Tibial nerve (tissue), 4 donors: ENCODE measurements at regions not wholly inside any gene's neighbourhood (a gene's known extent, or its start where the extent isn't known, plus 50 kb on each side); places are given as distances from the start of the nearest gene placed in this dataset.

Experiments
- DNase-seq, 2 donors: peaks; one replicate each; pipeline ENCODE4 v3.0.0-alpha.2; 2019; ENCODE audit warnings: low spot score in 2 of 2
- H3K27ac ChIP-seq, 4 donors: fragments of 200-600 bp; sonication (generic) in 3 of 4; one replicate each; pipeline ENCODE4 v1.5.1; 2017 to 2019; ENCODE audit warnings: mild to moderate bottlenecking in 1 of 4
- H3K27me3 ChIP-seq, 2 donors: fragments of 200-600 bp; sonication (generic) in 1 of 2; one replicate each; pipeline versions ENCODE4 v1.5.1 to v1.6.0; 2017 to 2019
- H3K36me3 ChIP-seq, 3 donors: fragments of 200-600 bp; sonication (generic); one replicate each; pipeline ENCODE4 v1.5.1; 2018 to 2019
- H3K4me1 ChIP-seq, 4 donors: fragments of 200-600 bp; sonication (generic) in 3 of 4; one replicate each; pipeline ENCODE4 v1.5.1; 2017 to 2019
- H3K4me3 ChIP-seq, 4 donors: fragments of 200-600 bp; sonication (generic) in 3 of 4; one replicate each; pipeline ENCODE4 v1.5.1; 2017 to 2019; ENCODE audit warnings: mild to moderate bottlenecking in 1 of 4, moderate library complexity in 1 of 4
- H3K9me3 ChIP-seq, 4 donors: fragments of 200-600 bp; sonication (generic) in 3 of 4; one replicate each; pipeline ENCODE4 v1.5.1; 2017 to 2019
- EP300 ChIP-seq, 2 donors: sonication (generic); formaldehyde crosslinking; IDR thresholded peaks; one replicate each; pipeline ENCODE4 v1.6.1; 2017; ENCODE audit warnings: antibody characterized with exemption in 2 of 2, mild to moderate bottlenecking in 1 of 2
- POLR2A ChIP-seq, 2 donors: fragments of 450-650 bp; IDR thresholded peaks; one replicate each; pipeline ENCODE4 v1.6.1; 2017; ENCODE audit warnings: antibody characterized with exemption in 2 of 2, mild to moderate bottlenecking in 2 of 2, moderate library complexity in 2 of 2
- WGBS, 2 donors: methylation state at CpG; one replicate each; pipeline ENCODE4 v1.1.5; 2018; 5-methylcytosine and 5-hydroxymethylcytosine counted together
- TF ChIP-seq, protein P1 (sequence below), 5 experiments: fragments of 200-600 bp in 3 of 5; fragments of 450-650 bp in 2 of 5; sonication (generic) in 3 of 5; IDR thresholded peaks; one replicate each; pipeline ENCODE4 v1.5.1; 2016 to 2019; ENCODE audit warnings: antibody characterized with exemption in 5 of 5, mild to moderate bottlenecking in 3 of 5, moderate library complexity in 2 of 5

DNA sequence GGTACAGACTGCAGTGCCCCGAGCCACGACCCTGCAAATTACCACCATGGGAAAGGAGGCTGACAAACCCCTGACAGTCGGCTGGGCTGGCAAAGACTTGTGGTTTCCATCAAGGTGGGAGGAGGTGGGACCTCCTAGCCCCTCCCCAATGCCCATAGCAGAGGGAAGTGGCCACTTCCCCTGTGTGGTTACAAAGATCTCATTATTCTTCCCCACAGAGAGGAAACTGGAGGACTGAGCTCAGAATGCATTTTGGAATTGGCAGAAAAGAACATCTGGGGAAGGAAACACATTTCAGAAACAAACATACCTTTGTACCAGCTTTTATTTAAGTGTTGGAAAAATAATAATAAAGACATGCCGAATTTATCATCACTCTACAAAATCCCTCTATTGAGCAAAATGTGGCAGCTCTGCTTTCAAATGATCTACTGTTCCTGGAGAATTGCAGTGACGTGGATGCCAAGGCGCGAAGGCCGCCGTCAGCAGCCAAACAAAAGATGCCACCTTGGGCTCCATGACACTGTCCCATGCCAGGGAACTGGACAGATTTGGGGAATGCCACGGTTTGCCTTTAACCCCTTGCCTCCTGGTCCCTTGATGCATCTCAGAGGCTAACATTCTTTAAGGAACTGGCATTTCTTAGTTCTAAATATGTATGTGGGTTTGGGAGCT is 169.6 kb downstream of the CRYBB2 start:
- TF ChIP-seq, protein P1, sequence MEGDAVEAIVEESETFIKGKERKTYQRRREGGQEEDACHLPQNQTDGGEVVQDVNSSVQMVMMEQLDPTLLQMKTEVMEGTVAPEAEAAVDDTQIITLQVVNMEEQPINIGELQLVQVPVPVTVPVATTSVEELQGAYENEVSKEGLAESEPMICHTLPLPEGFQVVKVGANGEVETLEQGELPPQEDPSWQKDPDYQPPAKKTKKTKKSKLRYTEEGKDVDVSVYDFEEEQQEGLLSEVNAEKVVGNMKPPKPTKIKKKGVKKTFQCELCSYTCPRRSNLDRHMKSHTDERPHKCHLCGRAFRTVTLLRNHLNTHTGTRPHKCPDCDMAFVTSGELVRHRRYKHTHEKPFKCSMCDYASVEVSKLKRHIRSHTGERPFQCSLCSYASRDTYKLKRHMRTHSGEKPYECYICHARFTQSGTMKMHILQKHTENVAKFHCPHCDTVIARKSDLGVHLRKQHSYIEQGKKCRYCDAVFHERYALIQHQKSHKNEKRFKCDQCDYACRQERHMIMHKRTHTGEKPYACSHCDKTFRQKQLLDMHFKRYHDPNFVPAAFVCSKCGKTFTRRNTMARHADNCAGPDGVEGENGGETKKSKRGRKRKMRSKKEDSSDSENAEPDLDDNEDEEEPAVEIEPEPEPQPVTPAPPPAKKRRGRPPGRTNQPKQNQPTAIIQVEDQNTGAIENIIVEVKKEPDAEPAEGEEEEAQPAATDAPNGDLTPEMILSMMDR (IDR thresholded peaks at IDR 0.05) = no peak
- TF ChIP-seq EP300 (IDR thresholded peaks at IDR 0.05) (no peak), POLR2A (IDR thresholded peaks at IDR 0.05) (no peak)
- peaks cover 0 to 36% (median 15%) of the 10 kb centered on the region in 4 donors for H3K4me1 ChIP-seq
- no peak overlapping the region for H3K4me3 ChIP-seq
- no peaks in the 10 kb centered on the region for H3K36me3 ChIP-seq
- no peaks in the 10 kb centered on the region for H3K9me3 ChIP-seq
- no peak for DNase-seq
- H3K27ac ChIP-seq = no peak overlapping the region
- no peaks in the 10 kb centered on the region for H3K27me3 ChIP-seq
- 37 to 48% methylated on average over 10 of the region's 10 CpGs for WGBS, 2 donors

DNA sequence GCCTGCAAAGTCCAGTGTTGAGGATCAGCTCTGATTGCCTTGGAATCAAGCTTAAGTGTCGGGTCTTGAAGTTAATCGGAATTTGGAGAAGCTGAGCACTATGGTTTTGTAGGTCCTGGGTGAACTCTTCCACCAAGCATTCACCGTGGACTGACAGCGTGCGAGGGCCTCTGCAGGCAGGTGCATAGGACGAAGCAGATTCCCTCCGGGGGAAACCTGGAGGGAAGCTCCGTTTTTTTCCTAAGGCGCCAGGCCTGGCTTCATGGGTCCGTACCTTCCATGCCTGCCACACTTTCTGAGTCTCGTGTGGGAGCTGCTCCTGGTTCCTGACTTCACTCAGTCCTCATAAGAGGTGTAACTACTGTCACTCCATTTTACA is 170.1 kb downstream of the CRYBB2 start:
- WGBS, 2 donors = 81 to 90% methylated on average over 11 of the region's 11 CpGs
- no peaks in the 10 kb centered on the region for H3K9me3 ChIP-seq
- H3K36me3 ChIP-seq = no peaks in the 10 kb centered on the region
- peaks cover 0 to 32% (median 15%) of the 10 kb centered on the region in 4 donors for H3K4me1 ChIP-seq
- no peak overlapping the region for H3K27ac ChIP-seq
- no peak overlapping the region for H3K4me3 ChIP-seq
- no peaks in the 10 kb centered on the region for H3K27me3 ChIP-seq
- DNase-seq = no peak
- TF ChIP-seq EP300 (IDR thresholded peaks at IDR 0.05) (no peak), POLR2A (IDR thresholded peaks at IDR 0.05) (no peak)
- TF ChIP-seq, protein P1 (IDR thresholded peaks at IDR 0.05) = no peak

DNA sequence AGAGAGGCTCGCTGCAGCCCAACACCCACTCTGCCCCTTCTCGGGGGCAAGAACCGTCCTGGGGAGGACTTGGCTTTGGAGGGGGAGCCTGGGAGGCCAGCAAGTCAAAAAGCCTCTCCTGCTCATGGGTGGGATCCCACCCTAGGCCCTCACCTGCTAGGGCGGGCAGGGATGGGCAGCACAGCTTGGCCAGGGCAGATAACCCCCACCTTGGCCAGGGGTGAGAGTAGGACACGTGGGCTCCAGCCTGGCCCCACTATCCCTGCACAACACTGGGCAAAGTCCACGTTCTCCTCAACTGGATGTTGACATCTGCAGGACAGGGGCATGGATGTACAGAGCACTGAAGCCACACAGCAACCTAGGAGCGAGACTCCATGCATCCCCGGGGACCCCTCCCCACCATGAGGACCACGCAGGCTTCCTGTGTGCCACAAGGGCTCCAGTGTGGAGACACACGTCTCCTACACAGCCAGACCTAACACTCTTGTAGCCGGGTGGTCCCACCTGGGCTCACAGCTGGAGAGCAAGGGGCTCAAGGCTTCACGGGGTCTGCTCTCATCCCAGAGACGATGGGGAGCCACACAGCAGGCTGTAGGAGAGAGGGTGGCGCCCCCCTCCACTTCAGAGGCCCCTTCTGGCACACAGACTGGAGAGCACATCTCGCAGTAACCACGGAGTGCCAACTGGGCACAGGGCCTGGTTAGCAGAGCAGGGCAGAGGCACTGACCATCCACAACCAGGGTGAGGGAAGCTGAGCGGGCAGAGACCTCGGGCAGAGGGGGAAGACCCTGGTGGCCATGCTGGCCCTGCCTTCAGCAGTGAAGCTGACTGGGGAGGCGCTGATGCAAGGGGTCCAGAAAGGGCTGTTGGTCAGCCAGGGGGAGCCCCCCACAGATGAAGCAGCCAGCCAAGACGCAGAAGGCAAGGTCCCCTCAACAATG is 171.1 kb downstream of the CRYBB2 start:
- no peaks in the 10 kb centered on the region for H3K9me3 ChIP-seq
- no peak overlapping the region for H3K27ac ChIP-seq
- TF ChIP-seq, protein P1 (IDR thresholded peaks at IDR 0.05) = no peak
- TF ChIP-seq POLR2A (IDR thresholded peaks at IDR 0.05) = no peak
- TF ChIP-seq EP300 (IDR thresholded peaks at IDR 0.05) = no peak
- no peaks in the 10 kb centered on the region for H3K36me3 ChIP-seq
- no peak overlapping the region for H3K4me3 ChIP-seq
- 85 to 86% methylated on average over 13 to 18 of the region's 20 CpGs for WGBS, 2 donors
- no peak for DNase-seq
- no peaks in the 10 kb centered on the region for H3K27me3 ChIP-seq
- H3K4me1 ChIP-seq = peaks cover 0 to 32% (median 15%) of the 10 kb centered on the region in 4 donors

DNA sequence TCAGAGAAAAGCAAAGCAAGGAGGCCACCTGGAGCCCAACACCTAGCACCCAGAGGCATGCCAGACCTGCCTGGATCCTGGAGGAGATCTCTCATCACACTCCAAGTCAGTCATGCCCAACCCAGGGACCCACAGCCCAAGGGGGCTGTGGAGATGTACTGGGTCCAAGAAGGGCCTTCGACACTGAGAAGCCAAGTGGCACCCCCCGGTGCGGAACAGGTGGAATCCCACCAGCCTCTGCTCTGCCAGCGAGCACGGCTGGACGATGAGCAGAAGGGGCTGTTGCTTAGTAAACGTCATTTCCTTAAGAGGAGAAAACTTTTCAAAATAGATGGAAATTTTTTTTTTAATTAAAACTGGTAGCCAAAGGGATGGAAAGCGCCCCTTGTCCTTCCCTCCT is 171.9 kb upstream of the GRK3 start:
- WGBS, 2 donors = 88 to 96% methylated on average over 8 of the region's 8 CpGs
- H3K9me3 ChIP-seq = no peaks in the 10 kb centered on the region

DNA sequence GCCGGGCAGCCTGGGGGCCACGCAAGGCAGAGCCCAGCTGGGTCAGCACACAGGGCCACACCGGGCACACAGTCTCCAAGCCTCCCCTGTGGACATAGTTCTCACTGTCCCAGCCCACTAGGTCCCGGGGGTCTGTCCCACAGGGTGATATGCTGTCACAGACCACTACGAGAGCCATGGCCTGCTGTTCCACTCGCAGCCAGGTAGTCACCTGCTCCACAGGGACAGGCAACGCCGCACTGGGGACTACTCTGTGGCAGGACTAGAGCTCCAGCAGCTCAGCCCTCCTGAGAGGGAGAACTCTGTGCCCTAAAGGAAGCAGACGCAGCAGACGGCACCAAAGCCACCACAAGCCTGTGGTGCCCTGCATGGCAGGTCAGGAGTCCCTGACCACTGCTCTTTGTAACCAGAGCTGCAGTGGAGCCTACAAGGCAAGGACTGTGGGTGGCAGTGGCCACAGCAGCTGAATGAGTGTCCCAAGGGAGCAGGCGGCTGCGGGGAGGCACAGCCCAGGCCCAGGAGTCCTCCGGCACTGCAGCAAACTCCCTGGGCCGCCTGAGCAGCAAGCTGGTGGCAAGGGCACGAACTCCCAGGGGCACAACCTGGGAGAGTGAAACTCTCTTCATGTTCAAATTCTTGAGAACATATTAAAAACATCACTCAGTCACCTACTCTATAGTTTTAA is 171.2 kb upstream of the GRK3 start:
- no peak overlapping the region for H3K27ac ChIP-seq
- 88 to 93% methylated on average over 10 to 14 of the region's 15 CpGs for WGBS, 2 donors

More for the DNA sequence above, 171.9 kb upstream of the GRK3 start:
- DNase-seq = no peak
- TF ChIP-seq POLR2A (IDR thresholded peaks at IDR 0.05) = no peak
- Histone ChIP-seq H3K4me3 (no peak overlapping the region), H3K27me3 (no peaks in the 10 kb centered on the region), H3K36me3 (no peaks in the 10 kb centered on the region), H3K4me1 (peaks cover 0 to 32% (median 15%) of the 10 kb centered on the region in 4 donors), H3K27ac (no peak overlapping the region)

More for the DNA sequence above, 171.2 kb upstream of the GRK3 start:
- Histone ChIP-seq H3K27me3 (no peaks in the 10 kb centered on the region), H3K4me1 (peaks cover 0 to 32% (median 15%) of the 10 kb centered on the region in 4 donors), H3K4me3 (no peak overlapping the region), H3K9me3 (no peaks in the 10 kb centered on the region), H3K36me3 (no peaks in the 10 kb centered on the region)
- TF ChIP-seq EP300 (IDR thresholded peaks at IDR 0.05) (no peak), POLR2A (IDR thresholded peaks at IDR 0.05) (no peak)
- TF ChIP-seq, protein P1 (IDR thresholded peaks at IDR 0.05) = no peak
- no peak for DNase-seq
